ENCODE measurements at regions not wholly inside any gene's neighbourhood (a gene's known extent, or its start where the extent isn't known, plus 50 kb on each side); places are given as distances from the start of the nearest gene placed in this dataset.

- TF ChIP-seq, protein P1, sequence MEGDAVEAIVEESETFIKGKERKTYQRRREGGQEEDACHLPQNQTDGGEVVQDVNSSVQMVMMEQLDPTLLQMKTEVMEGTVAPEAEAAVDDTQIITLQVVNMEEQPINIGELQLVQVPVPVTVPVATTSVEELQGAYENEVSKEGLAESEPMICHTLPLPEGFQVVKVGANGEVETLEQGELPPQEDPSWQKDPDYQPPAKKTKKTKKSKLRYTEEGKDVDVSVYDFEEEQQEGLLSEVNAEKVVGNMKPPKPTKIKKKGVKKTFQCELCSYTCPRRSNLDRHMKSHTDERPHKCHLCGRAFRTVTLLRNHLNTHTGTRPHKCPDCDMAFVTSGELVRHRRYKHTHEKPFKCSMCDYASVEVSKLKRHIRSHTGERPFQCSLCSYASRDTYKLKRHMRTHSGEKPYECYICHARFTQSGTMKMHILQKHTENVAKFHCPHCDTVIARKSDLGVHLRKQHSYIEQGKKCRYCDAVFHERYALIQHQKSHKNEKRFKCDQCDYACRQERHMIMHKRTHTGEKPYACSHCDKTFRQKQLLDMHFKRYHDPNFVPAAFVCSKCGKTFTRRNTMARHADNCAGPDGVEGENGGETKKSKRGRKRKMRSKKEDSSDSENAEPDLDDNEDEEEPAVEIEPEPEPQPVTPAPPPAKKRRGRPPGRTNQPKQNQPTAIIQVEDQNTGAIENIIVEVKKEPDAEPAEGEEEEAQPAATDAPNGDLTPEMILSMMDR (IDR thresholded peaks at IDR 0.05; ENCODE audit: insufficient read depth, low read length, poor library complexity, severe bottlenecking) = no peak
- no peak for TF ChIP-seq EZH2phosphoT487 (conservative IDR thresholded peaks at IDR 0.05; ENCODE audit: low read length)
These were observed 209.8 kb upstream of the SEMA3D start for GRCh38 chr7:85396676-85397075.

All from SU-DHL-6 (cell line).